Osteocyte (in vitro differentiated cells): ENCODE measurements at regions not wholly inside any gene's neighbourhood (a gene's known extent, or its start where the extent isn't known, plus 50 kb on each side); places are given as distances from the start of the nearest gene placed in this dataset.
"Not testable (repeated sequence)": the region's sequence is repeated elsewhere in the genome, so short reads cannot be mapped to it uniquely, and the experiment has no call there.

Experiments
- DNase-seq: peaks from one replicate; pipeline ENCODE4 v3.0.0; 2021; ENCODE audit warnings: mixed read lengths; ENCODE audit not compliant: unreplicated experiment; ENCODE audit errors: extremely low spot score
- H3K27ac Mint-ChIP-seq: one replicate; pipeline ENCODE4 v1.8.0; 2021; ENCODE audit warnings: mild to moderate bottlenecking, mixed read lengths; ENCODE audit not compliant: unreplicated experiment
- H3K27me3 Mint-ChIP-seq: one replicate; pipeline ENCODE4 v1.8.0; 2021; ENCODE audit warnings: mixed read lengths; ENCODE audit not compliant: unreplicated experiment
- H3K36me3 Mint-ChIP-seq: one replicate; pipeline ENCODE4 v1.8.0; 2021; ENCODE audit warnings: mixed read lengths; ENCODE audit not compliant: unreplicated experiment
- H3K4me1 Mint-ChIP-seq: one replicate; pipeline ENCODE4 v1.8.0; 2021; ENCODE audit warnings: mixed read lengths; ENCODE audit not compliant: unreplicated experiment
- H3K4me3 Mint-ChIP-seq: one replicate; pipeline ENCODE4 v1.8.0; 2021; ENCODE audit warnings: mild to moderate bottlenecking, moderate library complexity, mixed read lengths; ENCODE audit not compliant: unreplicated experiment
- H3K9me3 Mint-ChIP-seq: one replicate; pipeline ENCODE4 v1.8.0; 2021; ENCODE audit warnings: mixed read lengths; ENCODE audit not compliant: unreplicated experiment
- CTCF ChIP-seq: fragments of 200-600 bp; sonication (generic); IDR thresholded peaks from 2 replicates; pipeline ENCODE4 v1.5.0; 2021; ENCODE audit warnings: antibody characterized with exemption, mild to moderate bottlenecking, moderate library complexity

- H3K36me3 Mint-ChIP-seq = no peaks in the 10 kb centered on the region
- peaks cover 9% of the 10 kb centered on the region for H3K9me3 Mint-ChIP-seq
- H3K4me1 Mint-ChIP-seq = no peaks in the 10 kb centered on the region
- no peak for DNase-seq
- H3K27ac Mint-ChIP-seq = no peak overlapping the region
- H3K27me3 Mint-ChIP-seq = peaks cover 6% of the 10 kb centered on the region
- TF ChIP-seq CTCF = no peak
- H3K4me3 Mint-ChIP-seq = no peak overlapping the region
Observed at GRCh38 chr5:124530916-124531315, 215.5 kb downstream of the ZNF608 start.

- no peak for DNase-seq
- Mint-ChIP-seq H3K4me3 (no peak overlapping the region), H3K9me3 (peaks cover 14% of the 10 kb centered on the region), H3K36me3 (no peaks in the 10 kb centered on the region), H3K27me3 (peaks cover 14% of the 10 kb centered on the region), H3K27ac (no peak overlapping the region), H3K4me1 (no peaks in the 10 kb centered on the region)
- TF ChIP-seq CTCF = no peak
Observed at GRCh38 chr5:124528838-124529237, 217.6 kb downstream of the ZNF608 start.

GRCh38 chr5:124527220-124527991 lies 219.0 kb downstream of the ZNF608 start:
- no peak for TF ChIP-seq CTCF
- no peaks in the 10 kb centered on the region for H3K36me3 Mint-ChIP-seq
- H3K27ac Mint-ChIP-seq = no peak overlapping the region
- no peak for DNase-seq
- H3K4me3 Mint-ChIP-seq = no peak overlapping the region
- H3K27me3 Mint-ChIP-seq = peaks cover 21% of the 10 kb centered on the region
- peaks cover 8% of the 10 kb centered on the region for H3K9me3 Mint-ChIP-seq
- H3K4me1 Mint-ChIP-seq = no peaks in the 10 kb centered on the region

- peaks cover 22% of the 10 kb centered on the region for H3K27me3 Mint-ChIP-seq
Observed at GRCh38 chr5:124526079-124526478, 220.4 kb downstream of the ZNF608 start.

GRCh38 chr5:124524552-124525232 lies 221.7 kb downstream of the ZNF608 start:
- no peak for TF ChIP-seq CTCF
- peaks cover 22% of the 10 kb centered on the region for H3K27me3 Mint-ChIP-seq
- no peak overlapping the region for H3K27ac Mint-ChIP-seq
- H3K4me1 Mint-ChIP-seq = peaks cover under 1% of the 10 kb centered on the region
- peaks cover 8% of the 10 kb centered on the region for H3K9me3 Mint-ChIP-seq
- no peak for DNase-seq
- no peaks in the 10 kb centered on the region for H3K36me3 Mint-ChIP-seq
- H3K4me3 Mint-ChIP-seq = no peak overlapping the region

More at GRCh38 chr5:124526079-124526478, 220.4 kb downstream of the ZNF608 start:
- H3K4me1 Mint-ChIP-seq, H3K27ac Mint-ChIP-seq, DNase-seq, H3K9me3 Mint-ChIP-seq, H3K4me3 Mint-ChIP-seq, H3K36me3 Mint-ChIP-seq: not testable (repeated sequence)
